ENCODE measurements at regions not wholly inside any gene's neighbourhood (a gene's known extent, or its start where the extent isn't known, plus 50 kb on each side); places are given as distances from the start of the nearest gene placed in this dataset.

- no peak for DNase-seq (ENCODE audit: low spot score)
- no peak for ATAC-seq (ENCODE audit: low read depth)
- Histone ChIP-seq H3K27ac (ENCODE audit: poor library complexity, severe bottlenecking) (no peak overlapping the region), H3K9me3 (ENCODE audit: severe bottlenecking) (no peaks in the 10 kb centered on the region), H3K27me3 (ENCODE audit: insufficient read depth, poor library complexity, severe bottlenecking) (no peaks in the 10 kb centered on the region), H3K4me1 (ENCODE audit: insufficient read depth, poor library complexity, severe bottlenecking) (peaks cover 7% of the 10 kb centered on the region), H3K4me3 (ENCODE audit: severe bottlenecking) (no peak overlapping the region), H3K36me3 (ENCODE audit: low read depth) (no peaks in the 10 kb centered on the region)
- TF ChIP-seq, protein P1, sequence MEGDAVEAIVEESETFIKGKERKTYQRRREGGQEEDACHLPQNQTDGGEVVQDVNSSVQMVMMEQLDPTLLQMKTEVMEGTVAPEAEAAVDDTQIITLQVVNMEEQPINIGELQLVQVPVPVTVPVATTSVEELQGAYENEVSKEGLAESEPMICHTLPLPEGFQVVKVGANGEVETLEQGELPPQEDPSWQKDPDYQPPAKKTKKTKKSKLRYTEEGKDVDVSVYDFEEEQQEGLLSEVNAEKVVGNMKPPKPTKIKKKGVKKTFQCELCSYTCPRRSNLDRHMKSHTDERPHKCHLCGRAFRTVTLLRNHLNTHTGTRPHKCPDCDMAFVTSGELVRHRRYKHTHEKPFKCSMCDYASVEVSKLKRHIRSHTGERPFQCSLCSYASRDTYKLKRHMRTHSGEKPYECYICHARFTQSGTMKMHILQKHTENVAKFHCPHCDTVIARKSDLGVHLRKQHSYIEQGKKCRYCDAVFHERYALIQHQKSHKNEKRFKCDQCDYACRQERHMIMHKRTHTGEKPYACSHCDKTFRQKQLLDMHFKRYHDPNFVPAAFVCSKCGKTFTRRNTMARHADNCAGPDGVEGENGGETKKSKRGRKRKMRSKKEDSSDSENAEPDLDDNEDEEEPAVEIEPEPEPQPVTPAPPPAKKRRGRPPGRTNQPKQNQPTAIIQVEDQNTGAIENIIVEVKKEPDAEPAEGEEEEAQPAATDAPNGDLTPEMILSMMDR (IDR thresholded peaks at IDR 0.05; ENCODE audit: poor library complexity, severe bottlenecking): no peak
Measured at GRCh38 chr9:129558063-129558550, 62.8 kb downstream of the C9orf50 start.

- Histone ChIP-seq H3K36me3 (ENCODE audit: low read depth) (no peaks in the 10 kb centered on the region), H3K27me3 (ENCODE audit: insufficient read depth, poor library complexity, severe bottlenecking) (no peaks in the 10 kb centered on the region), H3K9me3 (ENCODE audit: severe bottlenecking) (no peaks in the 10 kb centered on the region), H3K27ac (ENCODE audit: poor library complexity, severe bottlenecking) (no peak overlapping the region), H3K4me1 (ENCODE audit: insufficient read depth, poor library complexity, severe bottlenecking) (peaks cover 7% of the 10 kb centered on the region), H3K4me3 (ENCODE audit: severe bottlenecking) (no peak overlapping the region)
- DNase-seq (ENCODE audit: low spot score): no peak
- TF ChIP-seq, protein P1 (IDR thresholded peaks at IDR 0.05; ENCODE audit: poor library complexity, severe bottlenecking): no peak
- ATAC-seq (ENCODE audit: low read depth): peak; percentile 40; the same call in 2 of the 3 replicates
Measured at GRCh38 chr9:129557192-129558036, 63.5 kb downstream of the C9orf50 start.

GRCh38 chr9:129556491-129557191 lies 64.3 kb downstream of the C9orf50 start:
- TF ChIP-seq, protein P1 (IDR thresholded peaks at IDR 0.05; ENCODE audit: poor library complexity, severe bottlenecking): no peak
- H3K9me3 ChIP-seq (ENCODE audit: severe bottlenecking): no peaks in the 10 kb centered on the region
- no peak overlapping the region for H3K27ac ChIP-seq (ENCODE audit: poor library complexity, severe bottlenecking)
- H3K4me1 ChIP-seq (ENCODE audit: insufficient read depth, poor library complexity, severe bottlenecking): peaks cover 7% of the 10 kb centered on the region
- ATAC-seq (ENCODE audit: low read depth) (no peak), DNase-seq (ENCODE audit: low spot score) (no peak)
- no peaks in the 10 kb centered on the region for H3K36me3 ChIP-seq (ENCODE audit: low read depth)
- H3K4me3 ChIP-seq (ENCODE audit: severe bottlenecking): no peak overlapping the region
- no peaks in the 10 kb centered on the region for H3K27me3 ChIP-seq (ENCODE audit: insufficient read depth, poor library complexity, severe bottlenecking)

- Histone ChIP-seq H3K9me3 (ENCODE audit: severe bottlenecking) (no peaks in the 10 kb centered on the region), H3K4me3 (ENCODE audit: severe bottlenecking) (no peak overlapping the region), H3K4me1 (ENCODE audit: insufficient read depth, poor library complexity, severe bottlenecking) (peaks cover 7% of the 10 kb centered on the region), H3K36me3 (ENCODE audit: low read depth) (no peaks in the 10 kb centered on the region), H3K27me3 (ENCODE audit: insufficient read depth, poor library complexity, severe bottlenecking) (no peaks in the 10 kb centered on the region), H3K27ac (ENCODE audit: poor library complexity, severe bottlenecking) (no peak overlapping the region)
- TF ChIP-seq, protein P1 (IDR thresholded peaks at IDR 0.05; ENCODE audit: poor library complexity, severe bottlenecking): no peak
- DNase-seq (ENCODE audit: low spot score) (no peak), ATAC-seq (ENCODE audit: low read depth) (no peak)
Measured at GRCh38 chr9:129555512-129556215, 65.2 kb downstream of the C9orf50 start.

Data from RWPE2 (cell line).